ENCODE measurements at regions not wholly inside any gene's neighbourhood (a gene's known extent, or its start where the extent isn't known, plus 50 kb on each side); places are given as distances from the start of the nearest gene placed in this dataset.

GRCh38 chr2:41314511-41315070 lies 733.2 kb upstream of the PKDCC start:
- no peak for TF ChIP-seq EZH2 (IDR thresholded peaks at IDR 0.05)
- TF ChIP-seq, protein P1, sequence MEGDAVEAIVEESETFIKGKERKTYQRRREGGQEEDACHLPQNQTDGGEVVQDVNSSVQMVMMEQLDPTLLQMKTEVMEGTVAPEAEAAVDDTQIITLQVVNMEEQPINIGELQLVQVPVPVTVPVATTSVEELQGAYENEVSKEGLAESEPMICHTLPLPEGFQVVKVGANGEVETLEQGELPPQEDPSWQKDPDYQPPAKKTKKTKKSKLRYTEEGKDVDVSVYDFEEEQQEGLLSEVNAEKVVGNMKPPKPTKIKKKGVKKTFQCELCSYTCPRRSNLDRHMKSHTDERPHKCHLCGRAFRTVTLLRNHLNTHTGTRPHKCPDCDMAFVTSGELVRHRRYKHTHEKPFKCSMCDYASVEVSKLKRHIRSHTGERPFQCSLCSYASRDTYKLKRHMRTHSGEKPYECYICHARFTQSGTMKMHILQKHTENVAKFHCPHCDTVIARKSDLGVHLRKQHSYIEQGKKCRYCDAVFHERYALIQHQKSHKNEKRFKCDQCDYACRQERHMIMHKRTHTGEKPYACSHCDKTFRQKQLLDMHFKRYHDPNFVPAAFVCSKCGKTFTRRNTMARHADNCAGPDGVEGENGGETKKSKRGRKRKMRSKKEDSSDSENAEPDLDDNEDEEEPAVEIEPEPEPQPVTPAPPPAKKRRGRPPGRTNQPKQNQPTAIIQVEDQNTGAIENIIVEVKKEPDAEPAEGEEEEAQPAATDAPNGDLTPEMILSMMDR (IDR thresholded peaks at IDR 0.05), result no peak
- no peak for TF ChIP-seq EZH2phosphoT487 (IDR thresholded peaks at IDR 0.05)

Measured in neural progenitor cell (in vitro differentiated cells).